ENCODE measurements at regions not wholly inside any gene's neighbourhood (a gene's known extent, or its start where the extent isn't known, plus 50 kb on each side); places are given as distances from the start of the nearest gene placed in this dataset.

DNA sequence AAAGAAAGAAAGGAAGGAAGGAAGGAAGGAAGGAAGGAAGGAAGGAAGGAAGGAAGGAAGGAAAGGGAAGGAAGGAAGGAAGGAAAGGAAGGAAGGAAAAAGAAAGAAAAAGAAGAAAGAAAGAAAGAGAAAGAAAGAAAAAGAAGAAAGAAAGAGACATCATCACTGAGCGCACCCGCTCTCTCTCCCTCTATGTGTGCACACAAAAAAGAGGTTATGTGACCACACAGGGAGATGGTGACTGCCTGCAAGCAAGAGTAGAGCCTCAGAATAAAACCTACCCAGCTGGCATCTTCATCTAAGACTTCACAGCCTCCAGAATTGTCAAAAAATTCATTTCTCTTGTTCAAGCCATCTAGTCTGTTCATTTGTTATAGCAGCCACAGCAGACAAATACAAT is 1307.4 kb upstream of the ACVR2A start:
- no peak for DNase-seq

DNA sequence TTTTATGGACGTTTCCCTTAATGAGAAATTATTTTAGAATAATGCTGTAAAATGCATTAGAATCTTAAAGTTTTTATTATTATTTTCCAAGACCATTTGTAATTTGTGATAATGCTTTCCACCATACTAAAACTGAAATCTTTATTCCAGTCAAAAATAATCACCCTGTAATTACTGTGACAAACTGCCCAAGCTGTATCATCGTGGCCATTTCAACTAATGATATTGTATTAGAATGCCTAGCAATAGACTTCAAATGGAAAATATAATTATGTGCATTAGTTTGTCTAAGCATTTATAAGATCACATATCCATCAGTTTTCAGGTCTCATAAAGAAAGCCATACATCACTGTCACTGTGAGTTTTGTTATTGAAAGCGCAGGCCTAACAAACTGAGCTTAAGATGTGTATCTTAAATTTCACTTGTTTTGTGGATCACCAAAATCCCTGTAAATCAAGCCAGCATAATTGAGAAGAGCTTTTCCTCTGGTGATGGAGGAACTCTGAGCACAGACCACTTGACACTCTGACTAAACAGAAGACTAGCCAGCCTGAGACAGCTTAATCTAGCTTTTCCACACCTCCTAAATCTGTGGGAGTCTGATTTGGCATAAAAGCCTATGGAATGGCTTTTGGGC is 1312.2 kb upstream of the ACVR2A start:
- no peak for DNase-seq

DNA sequence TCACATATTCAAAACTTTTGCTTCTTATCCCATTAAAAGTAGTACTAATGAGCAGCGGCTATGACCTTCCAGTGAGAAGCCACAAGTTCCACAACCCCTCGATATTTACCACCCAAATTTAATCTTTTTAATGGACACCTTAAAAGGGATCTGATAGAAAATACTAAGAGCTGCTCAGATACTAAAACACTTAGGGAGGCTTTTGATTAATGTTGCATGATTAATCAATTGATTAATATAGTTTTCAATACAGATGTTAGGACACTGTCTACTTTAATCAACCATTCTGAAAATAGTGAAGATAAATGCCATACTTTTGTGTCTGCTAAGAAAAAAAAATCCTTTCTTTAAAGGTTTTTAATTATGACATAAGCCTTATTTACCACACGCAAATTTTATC is 1312.8 kb upstream of the ACVR2A start:
- DNase-seq, result no peak

DNA sequence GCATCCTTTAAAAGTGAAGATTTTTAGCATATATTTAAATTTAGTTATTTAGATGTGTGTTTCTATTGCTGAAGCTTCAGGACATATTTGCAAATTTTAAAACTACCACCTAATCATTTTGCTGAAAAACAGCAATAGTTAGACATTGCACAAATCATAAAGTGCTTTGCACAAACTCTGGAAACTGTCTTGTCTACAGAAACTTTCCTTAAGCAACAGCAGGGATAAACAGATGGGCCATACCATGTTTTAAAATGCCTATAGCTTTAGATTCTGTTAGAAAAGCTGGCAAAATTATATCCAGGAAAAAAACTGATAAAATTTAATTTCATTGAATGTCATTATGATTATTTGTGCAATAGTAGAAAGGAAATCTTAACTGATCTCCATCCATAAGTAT is 1313.9 kb upstream of the ACVR2A start:
- no peak for DNase-seq

DNA sequence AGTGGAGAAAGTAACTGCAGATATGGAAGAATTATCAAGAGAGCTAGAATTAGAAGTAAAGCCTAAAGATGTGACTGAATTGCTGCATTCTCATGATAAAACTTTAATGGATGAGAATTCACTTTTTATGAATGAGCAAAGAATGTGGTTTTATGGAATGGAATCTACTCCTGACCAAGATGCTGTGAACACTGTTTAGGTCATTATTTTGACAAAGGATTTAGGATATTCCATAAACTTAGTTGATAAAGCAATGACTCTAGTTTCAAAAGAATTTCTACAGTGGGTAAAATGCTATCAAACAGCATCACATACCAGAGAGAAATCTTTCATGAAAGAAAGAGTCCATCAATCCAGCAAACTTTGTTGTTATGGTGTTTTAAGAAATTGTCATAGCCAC is 1317.7 kb upstream of the ACVR2A start:
- DNase-seq, result no peak

DNA sequence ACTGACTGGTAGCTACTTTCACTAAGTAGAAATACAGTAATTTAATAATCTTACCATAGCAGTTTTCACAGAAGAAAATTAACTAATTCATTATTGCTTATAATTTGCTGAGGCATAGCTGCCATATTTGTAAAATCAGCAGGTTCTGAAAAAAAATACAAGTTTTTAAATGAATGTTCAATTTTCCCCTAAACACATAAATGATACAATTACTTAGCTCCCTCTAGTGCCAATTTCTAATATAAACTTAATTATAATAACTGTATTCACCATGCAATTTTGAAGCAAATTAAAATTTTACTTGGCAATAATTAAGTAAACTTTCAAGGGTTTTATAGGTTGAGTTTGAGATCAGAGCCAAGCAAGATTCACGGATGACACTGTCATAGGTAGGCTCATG is 1321.6 kb upstream of the ACVR2A start:
- DNase-seq, result peak; percentile 0 to 54 (median 52)

DNA sequence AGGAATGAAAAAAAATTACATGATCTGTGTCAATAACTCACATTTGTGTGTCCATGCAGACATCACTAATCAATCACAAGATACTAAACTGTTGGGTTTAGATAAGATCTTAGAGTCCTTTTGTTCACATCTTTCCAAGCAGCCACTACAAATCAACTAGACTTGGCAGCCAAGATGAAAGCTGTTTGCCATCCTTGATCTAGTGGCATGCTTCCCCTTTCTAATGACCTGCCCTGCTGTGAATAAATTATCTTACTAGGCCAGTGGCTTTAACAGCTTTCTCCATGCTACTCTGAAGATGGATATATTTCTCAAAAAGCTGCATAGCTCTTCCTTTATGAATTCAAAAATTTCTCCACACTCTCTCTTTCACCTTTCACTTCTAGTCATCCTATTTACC is 1338.0 kb upstream of the ACVR2A start:
- DNase-seq, result no peak

DNA sequence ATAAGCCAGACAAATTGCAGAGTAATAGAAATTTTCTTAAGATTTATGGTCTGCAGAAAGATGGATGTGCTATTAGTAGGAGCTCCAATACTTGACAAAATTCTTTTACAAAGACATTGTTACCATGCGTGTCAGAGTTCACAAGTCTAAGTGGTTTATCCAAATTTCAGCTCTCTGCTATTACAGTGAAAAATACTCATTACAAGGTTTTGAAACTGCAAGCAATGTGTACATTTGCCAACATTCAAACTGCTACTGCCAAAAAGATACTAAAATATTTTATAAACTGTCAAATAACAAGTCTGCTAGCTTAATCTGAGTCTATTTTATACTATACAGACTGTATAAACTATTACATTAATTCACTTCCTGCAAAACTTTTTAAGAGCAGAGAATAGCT is 1341.5 kb upstream of the ACVR2A start:
- no peak for DNase-seq

DNA sequence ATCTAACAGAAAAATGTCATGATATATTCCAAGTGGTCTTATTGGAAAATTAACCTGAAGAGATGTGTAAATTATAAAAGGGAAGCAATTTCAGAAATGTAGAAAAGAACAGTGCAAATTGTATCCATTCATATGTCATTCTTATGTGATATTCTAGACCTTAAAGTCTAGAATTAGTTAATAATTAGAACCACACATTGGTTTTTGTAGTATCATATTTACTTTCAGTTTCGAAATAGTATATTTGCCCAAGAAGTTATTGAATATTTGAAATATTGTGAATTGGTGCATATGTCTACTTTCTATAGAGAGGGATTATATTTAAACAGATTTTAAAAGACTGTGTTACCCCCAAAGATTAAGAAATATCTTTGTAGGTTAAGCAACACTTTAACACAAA is 1348.6 kb upstream of the ACVR2A start:
- DNase-seq, result no peak

DNA sequence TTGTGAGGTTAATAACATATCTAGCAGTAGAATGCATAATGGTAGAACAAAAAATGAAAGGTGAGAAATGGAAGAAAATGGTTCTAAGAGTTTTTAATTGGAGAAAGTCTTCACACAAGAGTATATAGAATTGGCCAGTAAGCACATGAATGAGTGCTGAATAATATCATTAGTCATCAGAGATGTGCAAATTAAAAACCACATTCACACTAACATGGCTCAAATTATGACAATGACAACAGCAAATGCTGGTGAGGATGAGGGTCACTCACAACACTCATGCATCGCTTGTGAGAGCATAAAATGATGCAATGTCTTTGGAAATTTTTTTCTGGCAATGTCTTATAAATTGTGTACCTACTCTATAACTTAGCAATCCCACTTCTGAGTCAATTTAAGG is 1355.4 kb upstream of the ACVR2A start:
- DNase-seq, result peak in 1 of 3 donors; percentile 3

DNA sequence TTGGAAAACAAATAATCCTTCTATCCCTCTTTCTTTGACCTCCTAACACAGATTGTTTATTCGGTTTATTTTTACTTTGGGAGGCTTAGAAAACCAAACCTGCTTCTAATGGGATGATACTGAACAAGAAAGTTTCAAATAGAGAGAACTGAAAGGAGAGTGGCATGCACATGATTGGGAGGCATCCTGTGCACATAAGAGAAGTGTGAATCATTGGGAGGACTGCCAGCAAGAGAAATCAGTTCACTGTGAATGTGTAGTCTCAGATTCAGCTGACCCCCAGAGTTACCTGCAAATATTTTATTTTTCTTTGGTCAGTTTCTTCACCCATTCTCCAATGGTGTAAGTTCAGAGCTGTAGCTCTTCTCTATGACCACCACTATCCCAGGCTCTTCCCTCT is 1363.2 kb upstream of the ACVR2A start:
- no peak for DNase-seq

DNA sequence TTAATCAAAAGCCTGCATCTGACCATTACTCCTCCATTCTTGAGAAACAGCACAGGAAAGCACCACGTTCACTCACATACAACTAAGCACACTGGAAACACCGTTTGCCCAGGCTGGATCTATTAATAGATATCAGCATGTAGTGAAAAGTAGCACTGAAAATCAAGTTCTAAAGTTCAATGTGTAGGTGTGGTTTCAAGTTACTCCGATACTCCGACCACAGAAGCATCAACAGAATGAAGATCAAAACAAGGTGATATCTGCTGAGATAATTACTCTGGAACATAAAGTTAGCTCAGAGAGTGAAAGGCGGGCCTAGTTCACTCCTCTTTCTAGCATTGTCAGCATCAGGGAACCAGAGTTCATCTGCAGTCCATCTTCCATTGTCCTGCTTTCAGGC is 1367.4 kb upstream of the ACVR2A start:
- no peak for DNase-seq

DNA sequence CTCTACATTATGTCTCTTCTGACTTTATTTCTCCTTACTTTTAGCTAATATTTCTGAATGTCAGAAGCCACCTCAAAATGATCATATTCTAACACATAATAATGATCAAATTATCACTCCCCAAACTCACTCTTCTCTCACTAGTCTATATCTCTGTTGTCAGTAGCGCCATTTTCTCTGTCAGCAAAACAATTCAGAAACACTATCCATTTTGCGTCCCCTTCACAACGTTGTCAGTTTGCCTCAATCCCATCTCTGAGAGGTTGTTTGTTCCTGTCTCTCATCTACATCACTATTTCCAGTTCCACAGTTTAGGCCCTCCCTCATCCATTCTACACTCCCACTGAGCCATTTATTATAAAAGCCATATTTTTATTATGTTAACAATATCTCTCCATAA is 1376.3 kb upstream of the ACVR2A start:
- no peak for DNase-seq

DNA sequence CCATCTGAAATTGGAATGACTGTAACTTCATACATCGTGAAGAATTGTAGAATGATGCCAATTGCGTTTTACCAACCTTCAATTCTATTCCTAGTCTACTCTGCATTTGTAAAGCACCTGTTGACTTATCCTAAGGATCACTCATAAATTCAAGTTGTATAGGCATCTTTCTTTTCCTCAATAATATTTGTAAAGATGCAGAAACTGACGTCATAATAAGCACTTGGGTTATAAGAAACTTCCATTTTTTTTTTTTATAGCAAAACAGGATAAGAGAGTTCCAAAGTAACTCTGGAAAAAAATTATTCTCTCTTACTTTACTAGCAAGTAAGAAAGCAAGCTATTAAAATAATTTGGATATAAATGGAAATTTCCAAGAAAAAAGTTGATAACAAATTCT is 1377.4 kb upstream of the ACVR2A start:
- no peak for DNase-seq

DNA sequence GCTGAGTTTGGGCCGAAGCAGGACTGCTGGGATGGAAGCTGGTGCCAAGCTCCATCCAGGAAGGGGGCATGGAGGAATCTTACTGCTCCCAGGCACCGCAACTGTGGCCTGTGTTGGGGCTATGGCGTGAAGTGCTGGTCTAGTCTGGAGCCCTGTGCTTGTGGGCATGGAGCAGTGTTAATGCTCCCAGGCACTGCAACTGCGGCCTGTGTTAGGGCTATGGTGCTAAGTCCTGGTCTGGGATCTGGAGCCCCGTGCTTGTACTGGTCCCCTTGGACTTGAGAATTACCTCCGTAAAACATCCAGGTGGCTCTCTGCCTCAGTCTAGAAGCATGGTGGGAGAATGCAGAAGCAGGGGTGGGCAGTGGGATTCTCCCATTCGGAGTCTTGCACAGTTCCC is 1379.4 kb upstream of the ACVR2A start:
- DNase-seq, result no peak

DNA sequence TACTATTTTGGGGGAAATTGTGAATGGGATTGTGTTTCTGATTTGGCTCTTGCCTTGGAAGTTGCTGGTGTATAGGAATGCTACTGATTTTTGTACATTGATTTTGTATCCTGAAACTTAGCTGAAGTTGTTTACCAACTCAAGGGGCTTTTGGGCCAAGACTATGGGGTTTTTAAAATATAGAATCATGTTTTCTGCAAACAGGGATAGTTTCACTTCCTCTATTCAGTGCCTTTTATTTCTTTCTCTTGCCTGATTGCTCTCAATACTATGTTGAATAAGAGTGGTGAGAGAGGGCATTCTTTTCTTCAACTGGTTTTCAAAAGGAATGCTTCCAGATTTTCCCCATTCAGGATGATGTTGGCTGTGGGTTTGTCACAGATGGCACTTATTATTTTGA is 1383.8 kb upstream of the ACVR2A start:
- no peak for DNase-seq

DNA sequence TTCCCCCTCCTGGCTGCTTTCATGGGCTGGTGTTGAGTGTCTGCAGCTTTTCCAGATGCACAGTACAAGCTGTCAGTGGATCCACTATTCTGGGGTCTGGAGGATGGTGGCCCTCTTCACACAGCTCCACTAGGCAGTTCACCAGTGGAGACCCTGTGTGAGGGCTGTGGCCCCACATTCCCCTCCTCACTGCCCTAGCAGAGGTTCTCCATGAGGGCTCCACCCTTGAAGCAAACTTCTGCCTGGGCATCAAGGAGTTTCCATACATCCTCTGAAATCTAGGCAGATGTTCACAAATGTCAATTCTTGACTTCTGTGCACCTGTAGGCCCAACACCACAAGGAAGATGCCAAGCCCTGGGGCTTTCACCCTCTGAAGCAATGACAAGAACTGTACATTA is 1386.2 kb upstream of the ACVR2A start:
- no peak for DNase-seq

DNA sequence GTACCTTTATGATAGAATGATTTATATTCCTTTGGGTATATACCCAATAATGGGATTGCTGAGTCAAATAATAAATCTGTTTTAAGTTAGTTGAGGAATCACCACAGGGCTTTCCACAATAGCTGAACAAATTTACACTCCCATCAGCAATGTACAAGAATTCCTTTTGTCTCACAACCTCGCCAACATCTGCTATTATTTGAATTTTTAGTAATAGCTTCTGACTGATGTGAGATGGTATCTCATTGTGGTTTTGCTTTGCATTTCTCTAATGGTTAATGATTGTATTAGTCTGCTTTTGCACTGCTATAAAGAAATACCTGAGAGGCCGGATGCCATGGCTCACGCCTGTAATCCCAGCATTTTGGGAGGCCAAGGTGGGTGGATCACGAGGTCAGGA is 1387.6 kb upstream of the ACVR2A start:
- DNase-seq, result no peak

DNA sequence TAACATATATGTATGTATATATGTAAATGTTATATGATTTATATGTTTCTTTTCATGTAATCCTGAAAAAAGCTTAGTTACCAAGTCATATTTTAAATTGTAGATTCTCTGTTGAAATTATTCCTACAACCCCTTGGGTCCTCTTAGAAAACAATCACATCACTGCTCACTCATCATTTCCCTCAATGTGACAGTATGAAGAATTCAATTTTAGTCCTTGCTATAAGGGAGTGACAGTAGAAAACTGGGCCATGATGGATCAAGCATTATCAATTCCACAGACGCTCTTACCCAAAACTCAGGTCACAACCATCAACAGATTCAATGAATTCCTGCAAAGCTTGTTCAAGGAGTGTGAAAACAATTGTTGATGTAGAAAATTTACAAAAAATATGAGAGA is 1389.5 kb upstream of the ACVR2A start:
- DNase-seq, result no peak

DNA sequence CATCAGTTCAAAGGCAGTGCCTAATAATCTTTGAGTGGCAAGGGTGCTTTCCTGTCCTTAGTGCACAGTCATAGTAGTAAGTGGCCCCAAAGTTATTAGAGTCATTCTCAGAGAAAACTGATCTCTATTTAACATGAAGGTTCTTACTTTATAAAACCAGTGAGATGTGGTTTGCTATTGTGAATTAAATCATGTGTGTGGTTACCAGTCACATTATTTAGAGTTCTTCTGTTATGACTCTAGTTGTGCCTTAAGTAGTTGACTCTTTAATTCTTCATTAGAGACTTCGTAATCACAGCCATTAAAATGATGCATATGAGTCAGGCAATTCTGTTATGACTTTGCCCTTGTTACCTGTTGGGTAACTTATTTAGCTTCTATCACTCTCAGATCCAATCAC is 1392.9 kb upstream of the ACVR2A start:
- DNase-seq, result no peak

DNA sequence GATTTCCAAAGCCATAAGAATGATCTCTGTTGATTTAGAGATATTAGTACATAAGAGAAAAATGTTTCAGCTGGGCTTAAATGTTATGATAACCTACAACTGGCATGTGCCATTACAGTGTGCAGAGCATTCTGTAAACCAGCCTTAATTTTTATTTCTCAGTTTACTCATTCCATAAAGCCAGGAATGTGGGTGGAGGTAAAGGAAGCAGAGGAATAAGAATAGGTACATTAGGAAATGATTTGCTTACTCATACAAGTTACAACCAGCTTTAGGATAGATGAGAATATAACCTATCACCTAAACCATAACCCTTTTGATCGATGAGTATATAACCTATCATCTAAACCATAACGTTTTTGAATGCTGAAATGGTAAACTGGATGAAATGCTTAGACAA is 1394.7 kb upstream of the ACVR2A start:
- no peak for DNase-seq

DNA sequence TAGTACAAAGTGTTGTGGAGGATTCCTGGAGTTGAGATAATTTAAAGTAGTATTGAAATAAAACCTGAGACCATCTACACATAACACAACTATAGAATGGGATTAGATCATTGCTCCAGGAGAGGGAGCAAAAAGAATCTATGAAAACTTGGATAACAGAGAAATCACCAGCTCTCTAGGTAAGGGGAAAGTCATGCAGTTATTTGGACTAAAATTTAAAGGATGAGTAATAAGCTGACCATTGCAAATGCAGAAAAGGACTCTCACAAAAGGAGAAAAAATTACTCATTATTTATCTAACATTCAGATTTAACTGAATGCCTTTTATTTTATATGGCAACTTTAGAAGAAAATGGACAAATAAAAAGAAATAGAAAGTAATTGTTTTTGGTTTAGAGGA is 1399.8 kb upstream of the ACVR2A start:
- no peak for DNase-seq

DNA sequence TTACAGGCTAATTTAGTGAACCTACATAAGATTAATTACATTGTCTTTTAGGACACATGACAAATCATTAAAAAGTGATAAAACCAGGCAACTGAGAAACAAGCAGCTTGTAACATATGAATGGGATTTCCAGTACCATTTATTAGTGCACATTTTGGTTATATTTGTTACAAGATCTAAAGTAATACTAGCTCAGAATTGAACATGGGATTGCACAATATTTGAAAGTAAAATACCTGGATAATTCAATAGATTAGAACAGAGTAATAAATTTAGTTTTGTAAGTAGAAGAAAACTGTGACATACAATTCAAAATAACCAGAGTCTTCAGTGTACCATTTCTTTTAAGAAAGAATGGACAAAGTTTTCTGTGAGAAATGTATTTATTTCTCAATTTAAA is 1400.7 kb upstream of the ACVR2A start:
- DNase-seq, result no peak

DNA sequence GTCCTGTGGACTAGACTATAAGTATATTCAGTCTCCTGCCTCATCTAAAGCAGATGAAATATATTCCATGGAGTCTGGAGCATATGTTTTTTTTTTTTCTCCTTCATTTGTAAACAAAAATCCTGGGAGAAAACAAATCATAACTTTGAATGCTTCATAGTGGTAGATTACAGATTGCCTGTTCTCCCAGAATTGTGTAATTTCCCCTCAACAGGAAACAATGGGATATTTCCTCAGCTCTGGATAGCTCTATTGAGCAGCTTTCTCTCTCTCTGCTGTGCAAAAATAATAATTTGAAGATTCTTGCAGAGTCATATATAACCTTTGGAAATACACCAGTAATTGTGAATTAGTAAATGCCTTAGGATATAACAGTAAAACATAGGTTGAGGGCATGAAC is 1406.6 kb upstream of the ACVR2A start:
- no peak for DNase-seq

DNA sequence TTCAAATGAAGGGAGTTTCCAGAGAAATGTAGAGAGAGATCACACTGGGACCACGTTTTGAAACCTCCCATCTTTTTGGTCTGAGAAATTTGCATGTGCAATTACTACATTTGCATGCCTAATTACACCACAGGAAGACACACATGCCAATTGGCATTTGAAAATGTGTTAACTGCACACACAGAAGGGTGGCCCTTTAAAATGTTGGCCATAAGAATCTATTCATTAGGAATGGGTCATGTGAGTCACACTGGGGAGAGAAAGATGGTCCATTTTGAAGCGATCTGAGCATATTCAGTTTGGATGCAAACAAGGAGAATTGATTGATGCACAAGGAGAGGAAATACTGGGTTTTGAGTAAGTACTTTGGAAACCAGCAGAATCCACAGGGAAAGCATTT is 1407.1 kb upstream of the ACVR2A start:
- no peak for DNase-seq

All from suppressor macrophage treated with lipopolysaccharide for 1 hour (primary cell).